NB4 (cell line): ENCODE measurements at regions not wholly inside any gene's neighbourhood (a gene's known extent, or its start where the extent isn't known, plus 50 kb on each side); places are given as distances from the start of the nearest gene placed in this dataset.

Experiments used
- CTCF ChIP-seq: IDR thresholded peaks from one replicate; pipeline ENCODE4 v1.5.1; 2012; ENCODE audit warnings: low read depth, low read length
- MAX ChIP-seq: IDR thresholded peaks from 2 replicates; pipeline ENCODE4 v1.6.1; 2011; ENCODE audit warnings: low read depth, low read length
- POLR2A ChIP-seq: IDR thresholded peaks from 2 replicates; pipeline ENCODE4 v1.6.1; 2011; ENCODE audit warnings: mild to moderate bottlenecking; ENCODE audit not compliant: insufficient read length; ENCODE audit errors: extremely low read depth

- TF ChIP-seq CTCF (no peak), POLR2A (no peak), MAX (no peak)
These were observed 955.0 kb downstream of the GATA3 start for GRCh38 chr10:9009505-9009904.
